OCI-LY7 (cell line): ENCODE measurements at regions not wholly inside any gene's neighbourhood (a gene's known extent, or its start where the extent isn't known, plus 50 kb on each side); places are given as distances from the start of the nearest gene placed in this dataset.

ENCODE experiments used
- CTCF ChIP-seq: fragments of 200-600 bp; sonication (generic); conservative IDR thresholded peaks from 2 replicates; pipeline ENCODE4 v1.5.1; 2014; ENCODE audit warnings: mild to moderate bottlenecking, antibody characterized with exemption, low read length, moderate library complexity, mixed read lengths
- EZH2phosphoT487 ChIP-seq: fragments of 200-600 bp; sonication (generic); IDR thresholded peaks from 2 replicates; pipeline ENCODE4 v1.6.1; 2018; ENCODE audit warnings: low read depth, borderline replicate concordance, mild to moderate bottlenecking, mixed run types, antibody characterized with exemption, low read length, moderate library complexity, mixed read lengths

GRCh38 chr2:138877421-138877820, 97.2 kb upstream of the NXPH2 start:
- TF ChIP-seq CTCF (no peak), EZH2phosphoT487 (no peak)
